ENCODE measurements at regions not wholly inside any gene's neighbourhood (a gene's known extent, or its start where the extent isn't known, plus 50 kb on each side); places are given as distances from the start of the nearest gene placed in this dataset.
A peak's percentile ranks its signal among the peaks of the same experiment; 100 is the strongest.

- DNase-seq: no peak
Measured at GRCh38 chrX:155694649-155695048, 81.9 kb upstream of the TMLHE start.

GRCh38 chrX:155682834-155683233, 70.1 kb upstream of the TMLHE start:
- no peak for DNase-seq

GRCh38 chrX:155679715-155680114, 67.0 kb upstream of the TMLHE start:
- DNase-seq: no peak

- peak in 5 of 58 donors; percentile 0 to 1 (median 0) for DNase-seq
Measured at GRCh38 chrX:155673338-155673737, 60.6 kb upstream of the TMLHE start.

- no peak for DNase-seq
Measured at GRCh38 chrX:155666741-155667140, 54.0 kb upstream of the TMLHE start.
